CD4-positive, alpha-beta T cell treated with Interleukin-17A for 1 hour (primary cell): ENCODE measurements at regions not wholly inside any gene's neighbourhood (a gene's known extent, or its start where the extent isn't known, plus 50 kb on each side); places are given as distances from the start of the nearest gene placed in this dataset.
"Not testable (repeated sequence)": the region's sequence is repeated elsewhere in the genome, so short reads cannot be mapped to it uniquely, and the experiment has no call there.

ENCODE experiments used
- DNase-seq: peaks from one replicate; pipeline ENCODE4 v3.0.0-alpha.2; 2020

GRCh38 chr10:36761121-36761520 is 364.3 kb upstream of the ANKRD30A start:
- DNase-seq = no peak

- DNase-seq = no peak
Measured at GRCh38 chr10:36759141-36759805, 366.1 kb upstream of the ANKRD30A start.

- DNase-seq = no peak
Measured at GRCh38 chr10:36748128-36748871, 377.1 kb upstream of the ANKRD30A start.

- DNase-seq = no peak
Measured at GRCh38 chr10:36739884-36740445, 385.4 kb upstream of the ANKRD30A start.

GRCh38 chr10:36738738-36739431 is 386.5 kb upstream of the ANKRD30A start:
- DNase-seq = no peak

- no peak for DNase-seq
Measured at GRCh38 chr10:36736311-36736710, 389.1 kb upstream of the ANKRD30A start.

- not testable (repeated sequence) for DNase-seq
Measured at GRCh38 chr10:36734590-36734989, 390.8 kb upstream of the ANKRD30A start.

GRCh38 chr10:36730316-36730715 is 395.1 kb upstream of the ANKRD30A start:
- no peak for DNase-seq

GRCh38 chr10:36728626-36729025 is 396.8 kb upstream of the ANKRD30A start:
- no peak for DNase-seq

- DNase-seq = no peak
Measured at GRCh38 chr10:36725581-36726520, 399.5 kb upstream of the ANKRD30A start.

GRCh38 chr10:36722777-36723176 is 402.6 kb upstream of the ANKRD30A start:
- no peak for DNase-seq

- DNase-seq = no peak
Measured at GRCh38 chr10:36721871-36722270, 403.5 kb upstream of the ANKRD30A start.

GRCh38 chr10:36720895-36721294 is 404.5 kb upstream of the ANKRD30A start:
- DNase-seq = no peak

GRCh38 chr10:36717118-36717517 is 408.3 kb upstream of the ANKRD30A start:
- DNase-seq = no peak

- no peak for DNase-seq
Measured at GRCh38 chr10:36716291-36716690, 409.1 kb upstream of the ANKRD30A start.

GRCh38 chr10:36712695-36713094 is 412.7 kb upstream of the ANKRD30A start:
- no peak for DNase-seq

GRCh38 chr10:36711361-36711760 is 414.0 kb upstream of the ANKRD30A start:
- DNase-seq = no peak

GRCh38 chr10:36704124-36704523 is 421.3 kb upstream of the ANKRD30A start:
- DNase-seq = no peak

- no peak for DNase-seq
Measured at GRCh38 chr10:36703179-36703578, 422.2 kb upstream of the ANKRD30A start.

- no peak for DNase-seq
Measured at GRCh38 chr10:36700123-36700522, 425.3 kb upstream of the ANKRD30A start.

GRCh38 chr10:36692759-36693158 is 432.6 kb upstream of the ANKRD30A start:
- DNase-seq = no peak

- DNase-seq = no peak
Measured at GRCh38 chr10:36688717-36689116, 436.7 kb upstream of the ANKRD30A start.
